ENCODE measurements at regions not wholly inside any gene's neighbourhood (a gene's known extent, or its start where the extent isn't known, plus 50 kb on each side); places are given as distances from the start of the nearest gene placed in this dataset.
"Not testable (repeated sequence)": the region's sequence is repeated elsewhere in the genome, so short reads cannot be mapped to it uniquely, and the experiment has no call there.

DNA sequence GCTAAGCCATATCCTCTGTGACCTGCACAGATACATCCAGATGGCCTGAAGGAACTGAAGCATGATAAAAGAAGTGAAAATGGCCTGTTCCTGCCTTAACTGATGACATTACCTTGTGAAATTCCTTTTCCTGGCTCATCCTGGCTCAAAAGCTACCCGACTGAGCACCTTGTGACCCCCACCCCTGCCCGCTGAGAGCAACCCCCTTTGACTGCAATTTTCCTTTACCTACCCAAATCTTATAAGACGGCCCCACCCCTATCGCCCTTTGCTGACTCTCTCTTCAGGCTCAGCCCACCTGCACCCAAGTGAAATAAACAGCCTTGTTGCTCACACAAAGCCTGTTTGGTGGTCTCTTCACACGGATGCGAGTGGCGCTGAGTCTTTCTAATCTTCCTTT lies 104.4 kb upstream of the SLC6A14 start:
- TF ChIP-seq, protein P1, sequence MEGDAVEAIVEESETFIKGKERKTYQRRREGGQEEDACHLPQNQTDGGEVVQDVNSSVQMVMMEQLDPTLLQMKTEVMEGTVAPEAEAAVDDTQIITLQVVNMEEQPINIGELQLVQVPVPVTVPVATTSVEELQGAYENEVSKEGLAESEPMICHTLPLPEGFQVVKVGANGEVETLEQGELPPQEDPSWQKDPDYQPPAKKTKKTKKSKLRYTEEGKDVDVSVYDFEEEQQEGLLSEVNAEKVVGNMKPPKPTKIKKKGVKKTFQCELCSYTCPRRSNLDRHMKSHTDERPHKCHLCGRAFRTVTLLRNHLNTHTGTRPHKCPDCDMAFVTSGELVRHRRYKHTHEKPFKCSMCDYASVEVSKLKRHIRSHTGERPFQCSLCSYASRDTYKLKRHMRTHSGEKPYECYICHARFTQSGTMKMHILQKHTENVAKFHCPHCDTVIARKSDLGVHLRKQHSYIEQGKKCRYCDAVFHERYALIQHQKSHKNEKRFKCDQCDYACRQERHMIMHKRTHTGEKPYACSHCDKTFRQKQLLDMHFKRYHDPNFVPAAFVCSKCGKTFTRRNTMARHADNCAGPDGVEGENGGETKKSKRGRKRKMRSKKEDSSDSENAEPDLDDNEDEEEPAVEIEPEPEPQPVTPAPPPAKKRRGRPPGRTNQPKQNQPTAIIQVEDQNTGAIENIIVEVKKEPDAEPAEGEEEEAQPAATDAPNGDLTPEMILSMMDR (conservative IDR thresholded peaks at IDR 0.05 in 1 of 2, IDR thresholded peaks at IDR 0.05 in 1 of 2; ENCODE audit: extremely low read depth in 1 of 2, insufficient read depth in 1 of 2, low read depth in 1 of 2, low read length in 2 of 2) = not testable (repeated sequence)
- not testable (repeated sequence) for TF ChIP-seq EZH2 (IDR thresholded peaks at IDR 0.05; ENCODE audit: borderline replicate concordance, low read length)
